SW 1271 (cell line): ENCODE measurements at regions not wholly inside any gene's neighbourhood (a gene's known extent, or its start where the extent isn't known, plus 50 kb on each side); places are given as distances from the start of the nearest gene placed in this dataset.
"Not testable (repeated sequence)": the region's sequence is repeated elsewhere in the genome, so short reads cannot be mapped to it uniquely, and the experiment has no call there.

Experiments
- DNase-seq, 2 experiments: peaks; one replicate each; lab custom pipeline; 2025; lab: John Stamatoyannopoulos, UW

DNA sequence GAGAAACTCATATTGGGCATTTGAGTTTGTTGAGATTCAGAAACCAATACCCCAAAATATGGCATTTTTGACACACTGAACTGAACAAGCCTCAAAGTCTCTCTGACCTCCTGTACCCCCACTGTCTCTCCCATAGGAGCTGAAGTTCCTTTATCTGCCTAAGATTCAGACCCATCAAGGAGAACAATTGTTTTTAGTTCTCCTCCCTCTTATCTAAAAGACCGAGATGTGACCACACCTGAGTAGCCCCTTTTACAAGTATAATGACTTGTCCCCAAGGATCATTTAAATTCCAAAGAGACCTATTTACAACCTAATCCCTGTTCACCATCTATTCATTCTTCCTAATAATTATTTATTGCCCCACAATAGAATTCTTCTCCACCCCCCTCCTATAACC lies 122.1 kb upstream of the PLAAT1 start:
- DNase-seq, result no peak

DNA sequence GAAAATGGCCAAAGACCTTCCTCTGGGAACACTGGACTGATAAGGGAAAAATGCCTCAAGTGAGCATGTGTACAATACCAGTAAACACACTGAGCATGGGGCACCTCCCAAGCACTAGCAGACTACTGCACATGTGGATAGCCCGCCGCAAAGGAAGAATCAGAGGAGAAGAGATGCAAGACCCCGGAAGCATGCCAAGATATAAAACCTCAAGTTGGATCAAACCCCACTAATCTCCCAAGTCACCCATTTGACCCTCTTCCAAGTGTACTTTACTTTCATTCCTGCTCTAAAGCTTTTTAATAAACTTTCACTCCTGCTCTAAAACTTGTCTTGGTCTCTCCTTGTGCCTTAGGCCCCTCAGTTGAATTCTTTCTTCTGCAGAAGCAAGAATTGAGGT lies 121.1 kb upstream of the PLAAT1 start:
- no peak for DNase-seq

DNA sequence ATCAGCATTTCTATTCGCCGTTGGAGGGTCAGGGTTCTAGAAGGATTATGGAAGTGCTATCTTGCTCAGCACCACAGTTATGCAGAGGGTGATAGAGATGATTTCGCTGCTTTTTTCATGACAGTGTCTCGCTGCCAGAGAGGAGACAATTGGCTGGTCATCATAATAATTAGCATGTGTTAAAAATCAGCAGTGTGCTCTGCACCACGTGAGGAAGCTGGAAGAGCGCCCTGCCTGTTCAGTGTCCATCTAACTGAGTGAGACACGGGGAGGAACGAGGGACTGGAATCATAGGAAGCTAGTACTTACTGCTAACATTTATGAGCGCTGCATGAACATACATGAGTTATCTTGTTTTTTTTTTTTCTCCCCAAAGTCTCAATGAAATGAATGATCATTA lies 116.2 kb upstream of the PLAAT1 start:
- no peak for DNase-seq

DNA sequence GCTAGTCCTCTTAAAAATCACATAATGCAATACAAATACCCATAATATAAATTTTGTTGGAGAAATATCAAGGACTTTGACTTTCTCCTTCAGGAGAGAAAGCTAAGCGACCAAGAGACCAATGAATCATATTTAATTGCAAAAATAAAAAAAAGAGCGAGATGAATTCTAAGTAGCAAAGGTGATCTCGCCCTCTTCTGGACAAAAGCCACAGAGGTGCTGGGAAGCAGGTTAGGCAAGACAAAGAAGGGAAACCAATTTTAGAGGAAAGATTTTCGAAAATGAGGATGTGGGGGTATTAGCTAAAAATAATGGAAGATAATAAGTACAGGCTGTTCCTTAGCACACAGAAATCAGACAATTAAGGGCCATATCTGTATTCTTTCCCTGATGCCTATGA lies 111.4 kb upstream of the PLAAT1 start:
- DNase-seq, result no peak

DNA sequence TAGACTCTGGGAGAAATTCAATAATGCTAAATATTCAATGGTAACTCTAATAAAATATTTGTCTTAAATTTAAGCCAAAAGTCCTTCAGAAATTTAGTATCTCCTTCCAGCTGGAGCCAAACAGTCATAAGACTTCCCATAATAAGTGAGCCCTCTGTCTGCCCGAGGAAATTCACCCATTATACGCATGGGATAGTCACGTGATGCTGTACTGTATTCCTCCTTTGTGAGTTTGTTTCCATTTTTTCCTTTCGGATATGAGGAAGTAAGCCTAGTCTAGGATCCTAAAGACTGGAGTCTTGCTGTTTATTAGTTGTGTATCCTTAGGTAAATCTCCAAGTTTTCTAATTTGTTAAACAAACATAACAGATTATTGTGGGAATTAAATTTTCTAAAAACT lies 110.4 kb upstream of the PLAAT1 start:
- DNase-seq, result no peak

DNA sequence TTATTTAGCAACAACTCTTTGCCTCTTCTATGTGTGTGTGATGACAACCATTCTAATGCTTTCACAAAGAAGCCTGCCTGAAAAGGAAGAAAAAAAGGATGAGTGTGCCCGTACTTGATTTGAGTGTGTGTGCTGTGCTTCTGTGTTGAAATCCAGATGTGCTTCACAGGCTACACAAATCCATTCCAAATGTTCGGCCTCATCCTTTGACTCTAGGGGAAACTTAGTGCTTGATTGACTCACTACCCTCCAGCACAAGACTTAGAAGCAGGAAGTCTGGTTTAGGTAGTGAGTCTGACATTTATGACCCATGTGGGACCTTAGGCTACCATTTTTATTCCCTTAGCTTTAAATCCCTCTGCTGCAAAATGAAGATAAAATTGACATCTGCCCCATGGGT lies 108.8 kb upstream of the PLAAT1 start:
- DNase-seq, result no peak

DNA sequence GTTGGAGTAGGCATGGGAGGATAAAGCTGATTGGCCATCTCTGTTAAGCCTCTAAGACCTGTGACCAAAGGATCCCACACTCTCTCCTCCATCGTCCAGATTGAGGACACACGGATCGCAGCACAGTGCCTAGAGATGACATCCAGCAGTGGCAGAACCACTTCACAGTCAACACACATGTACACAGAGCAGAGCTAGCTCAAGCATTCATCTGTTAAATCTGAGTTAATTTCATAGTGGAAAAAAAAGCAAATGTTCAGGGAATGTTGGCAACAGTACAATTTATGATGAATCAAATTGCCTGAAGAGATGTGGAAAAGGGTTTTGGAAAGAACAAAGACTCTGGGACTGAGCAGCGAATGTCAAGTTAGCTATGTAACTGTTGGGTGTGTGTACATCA lies 108.1 kb upstream of the PLAAT1 start:
- DNase-seq, result no peak

DNA sequence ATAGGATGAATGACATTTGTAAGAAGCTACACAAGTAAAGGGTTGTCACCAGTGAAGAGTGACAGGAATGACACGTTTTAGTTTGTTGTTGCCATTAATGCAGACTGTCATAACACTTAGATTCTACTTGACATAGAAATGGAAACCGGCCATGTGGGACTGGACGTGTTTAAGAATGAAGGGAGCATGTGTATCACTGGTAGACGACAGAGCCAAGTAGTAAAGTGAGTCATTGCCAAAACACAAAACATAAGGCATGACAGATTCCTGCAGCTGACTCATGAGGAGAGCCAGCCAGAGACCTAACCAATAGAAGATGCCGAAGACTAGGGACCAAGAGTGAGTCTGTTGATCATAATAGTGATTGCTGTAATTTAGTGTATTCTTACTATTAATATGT lies 106.2 kb upstream of the PLAAT1 start:
- DNase-seq, result no peak

DNA sequence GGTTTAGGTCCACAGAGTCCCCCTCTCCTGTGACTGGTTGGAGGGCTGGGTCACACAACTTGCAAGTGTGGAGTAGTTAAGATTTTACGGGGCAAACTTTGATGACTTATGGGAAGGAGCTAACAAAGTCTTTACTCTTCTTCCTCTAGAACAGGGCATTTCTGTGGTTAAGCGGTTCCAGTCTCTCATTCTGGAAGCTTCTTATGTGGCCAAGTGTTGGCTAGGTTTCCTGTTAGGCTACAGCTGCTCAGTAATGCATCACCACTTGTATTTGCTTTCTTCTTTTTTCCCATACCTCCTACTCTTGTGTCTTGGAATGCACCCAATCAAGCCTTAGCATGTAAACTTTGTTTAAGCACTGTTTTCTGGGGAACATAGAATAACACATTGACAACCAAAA lies 100.6 kb upstream of the PLAAT1 start:
- DNase-seq, result no peak

DNA sequence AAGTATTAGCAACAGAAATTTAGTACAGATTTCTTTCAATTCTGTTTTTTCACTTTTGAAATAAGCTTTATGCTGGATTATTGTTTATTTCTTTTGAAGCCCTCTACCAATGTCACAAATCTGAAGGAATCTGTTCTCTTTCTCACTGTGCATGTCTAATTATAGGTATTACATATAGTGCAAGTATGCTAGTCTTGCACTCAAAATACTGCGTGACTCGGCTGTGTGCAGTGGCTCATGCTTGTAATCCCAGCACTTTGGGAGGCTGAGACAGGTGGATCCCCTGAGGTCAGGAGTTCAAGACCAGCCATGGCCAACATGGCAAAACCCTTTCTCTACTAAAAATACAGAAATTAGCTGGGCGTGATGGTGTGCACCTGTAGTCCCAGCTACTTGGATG lies 95.8 kb upstream of the PLAAT1 start:
- DNase-seq, result no peak

DNA sequence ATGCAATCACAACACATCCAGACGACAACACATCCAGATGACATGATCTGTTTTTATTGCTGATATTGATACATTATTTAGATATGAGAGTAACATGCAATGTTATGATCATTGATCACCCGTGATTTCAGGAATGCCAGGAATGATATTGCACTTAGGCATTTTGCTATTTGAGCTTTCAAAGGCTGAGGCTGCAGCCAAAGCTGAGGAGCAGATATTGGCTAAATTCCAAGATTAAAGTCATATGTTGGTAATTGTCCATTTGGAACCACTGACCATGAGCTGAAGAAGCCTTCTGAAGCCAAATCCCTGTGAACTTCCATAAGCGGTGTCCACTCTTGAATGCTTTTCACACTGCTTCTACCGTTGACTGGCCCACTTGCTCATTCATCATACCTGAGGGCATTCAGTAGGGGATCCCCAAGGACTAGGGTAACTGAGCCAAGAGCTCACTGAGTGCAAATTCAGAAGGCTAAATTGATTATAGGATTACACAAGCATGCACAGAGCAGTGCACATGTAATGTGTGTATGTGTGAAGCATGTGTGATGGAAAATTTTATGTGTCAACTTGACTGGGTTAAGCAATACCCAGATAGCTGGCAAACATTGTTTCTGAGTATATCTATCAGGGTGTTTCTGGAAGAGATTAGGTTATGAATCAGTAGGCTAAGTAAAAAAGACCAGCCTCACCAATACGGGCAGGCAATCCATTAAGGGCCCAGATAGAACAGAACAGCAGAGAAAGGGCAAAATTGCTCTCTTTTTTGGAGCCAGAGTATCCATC lies 92.1 kb upstream of the PLAAT1 start:
- DNase-seq, result no peak

DNA sequence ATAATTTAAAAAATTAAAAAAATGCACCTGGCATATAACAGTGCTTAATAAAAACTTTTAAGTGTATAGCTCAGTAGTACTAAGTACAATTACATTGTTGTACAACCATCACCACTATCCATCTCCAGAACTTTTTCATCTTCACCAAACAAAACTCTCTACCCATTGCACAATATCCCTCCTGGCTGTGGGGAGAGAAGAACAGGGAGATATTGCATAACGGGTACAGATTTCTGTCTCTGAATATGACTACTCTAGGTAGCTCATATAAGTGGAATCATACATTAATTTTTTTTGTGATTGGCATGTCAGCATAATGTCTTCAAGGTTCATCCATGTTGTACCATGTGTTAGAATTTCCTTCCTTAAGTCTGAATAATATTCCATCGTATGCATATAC lies 91.0 kb upstream of the PLAAT1 start:
- no peak for DNase-seq

DNA sequence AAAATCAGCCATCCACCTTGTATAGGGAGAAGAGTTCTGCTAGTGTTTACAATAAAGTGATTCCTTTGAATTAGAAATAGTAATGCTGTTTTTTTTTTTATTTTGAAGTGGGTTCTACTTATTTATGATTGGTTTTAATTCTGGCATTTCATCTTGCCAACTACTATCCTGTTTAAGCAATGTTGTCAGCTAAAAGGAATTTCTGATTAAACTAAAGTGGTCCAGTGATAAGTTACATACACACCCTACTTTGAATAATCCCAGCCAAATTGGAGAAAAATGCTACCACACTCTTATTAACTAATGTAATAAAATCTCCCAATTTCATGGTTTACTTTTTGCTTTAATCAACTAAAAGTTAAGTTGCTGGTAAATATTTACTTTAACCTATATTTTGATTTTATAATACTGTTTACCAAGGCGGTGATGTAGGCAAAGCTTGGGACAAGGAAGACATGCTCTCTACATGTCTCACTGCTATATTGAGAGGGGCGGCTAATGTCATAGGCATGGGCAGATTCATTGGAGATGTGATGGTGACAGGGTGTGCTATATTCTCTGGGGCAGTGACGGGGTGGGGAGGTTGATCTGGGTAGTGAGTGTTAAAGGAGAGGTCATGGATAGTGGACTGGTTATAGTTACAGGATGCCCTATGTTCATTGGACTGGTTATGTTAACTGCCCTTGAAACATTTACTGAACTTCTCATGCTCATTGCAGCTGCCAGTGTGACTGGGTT lies 85.8 kb upstream of the PLAAT1 start:
- DNase-seq, result not testable (repeated sequence)

DNA sequence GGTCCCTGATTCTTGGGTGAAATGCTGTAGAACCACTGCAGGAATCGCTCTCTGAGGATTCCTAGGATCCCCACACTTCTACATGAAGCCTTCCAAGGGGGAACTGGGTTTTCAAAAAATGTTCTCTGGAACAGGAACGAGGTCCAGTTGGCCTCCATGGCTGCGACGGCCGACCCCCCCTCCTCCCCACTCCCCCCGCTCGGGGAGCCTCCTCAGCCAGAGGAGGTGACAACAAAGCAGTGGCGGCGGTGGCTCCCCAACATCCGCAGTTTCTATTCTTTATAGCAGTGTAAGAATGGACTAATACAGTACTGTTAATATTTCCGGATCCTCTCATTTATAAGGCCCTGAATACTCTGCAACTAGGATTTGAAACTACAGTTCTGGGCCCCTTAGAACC lies 84.0 kb upstream of the PLAAT1 start:
- no peak for DNase-seq

DNA sequence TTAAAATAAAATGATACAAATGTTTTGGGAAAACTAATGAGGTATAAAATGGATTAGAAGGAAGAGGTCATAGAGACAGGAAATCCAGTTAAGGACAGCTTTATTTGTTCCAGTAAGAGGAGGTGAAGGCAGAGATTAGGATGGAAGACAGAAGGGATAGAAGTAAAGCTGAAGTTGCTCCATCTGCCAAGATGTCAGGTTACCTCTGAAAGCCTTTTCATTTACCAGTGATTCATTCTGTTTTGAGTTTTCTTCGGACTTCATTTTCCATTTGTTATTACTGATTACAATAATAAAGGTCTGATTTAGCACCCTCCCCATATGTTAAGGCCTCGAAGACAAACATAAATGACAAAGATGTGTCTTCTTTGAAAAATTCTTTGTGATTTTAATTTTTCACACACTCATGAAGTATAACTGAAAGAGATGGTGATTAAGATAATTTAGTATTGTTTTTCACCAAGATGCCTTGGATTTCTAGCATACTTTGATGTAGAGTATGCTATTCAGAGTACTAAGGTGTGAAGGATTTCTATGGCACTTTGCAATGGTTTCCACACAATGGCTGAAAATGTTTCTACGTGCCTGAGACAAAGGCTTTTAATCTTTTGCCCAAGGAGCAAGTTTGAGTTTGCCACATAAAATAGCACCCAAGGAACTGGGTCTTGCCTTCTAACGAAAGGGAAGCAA lies 75.4 kb upstream of the PLAAT1 start:
- DNase-seq, result no peak

DNA sequence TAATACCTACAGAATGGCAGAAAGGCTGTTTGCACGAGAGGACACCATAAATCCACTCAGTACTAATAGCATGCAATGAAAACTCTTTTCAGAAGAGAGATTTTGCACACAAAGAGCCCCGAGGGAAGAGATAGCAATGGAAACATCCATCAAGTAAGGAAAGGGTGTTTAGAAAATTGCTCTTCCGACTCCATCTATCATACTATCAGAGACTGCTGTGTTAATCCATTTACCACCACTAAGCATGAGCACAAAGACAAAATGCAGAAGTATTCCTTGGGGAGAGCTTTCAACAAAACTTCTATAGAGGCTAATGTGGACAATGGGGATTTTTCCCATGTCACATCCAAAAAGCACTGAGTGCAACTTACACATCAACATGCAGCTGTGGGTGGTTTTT lies 72.1 kb upstream of the PLAAT1 start:
- no peak for DNase-seq

DNA sequence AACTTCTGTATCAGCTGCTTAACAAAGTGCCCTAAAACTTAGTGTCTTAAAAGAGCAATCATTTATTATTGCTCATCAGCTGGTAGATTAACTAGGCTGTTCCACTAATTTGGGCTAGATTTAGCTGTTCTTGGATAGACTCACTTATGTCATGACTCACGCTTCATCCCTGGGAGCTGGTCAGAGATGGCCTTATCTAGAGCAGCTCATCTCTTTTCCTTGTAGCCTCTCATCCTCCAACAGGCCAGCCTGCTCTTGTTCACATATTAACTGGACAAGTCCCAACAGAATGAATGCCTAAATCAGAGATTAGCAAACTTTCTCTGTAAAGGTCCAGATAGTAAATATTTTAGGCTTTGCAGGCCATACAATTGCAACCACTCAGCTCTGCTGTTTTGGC lies 66.9 kb upstream of the PLAAT1 start:
- no peak for DNase-seq

DNA sequence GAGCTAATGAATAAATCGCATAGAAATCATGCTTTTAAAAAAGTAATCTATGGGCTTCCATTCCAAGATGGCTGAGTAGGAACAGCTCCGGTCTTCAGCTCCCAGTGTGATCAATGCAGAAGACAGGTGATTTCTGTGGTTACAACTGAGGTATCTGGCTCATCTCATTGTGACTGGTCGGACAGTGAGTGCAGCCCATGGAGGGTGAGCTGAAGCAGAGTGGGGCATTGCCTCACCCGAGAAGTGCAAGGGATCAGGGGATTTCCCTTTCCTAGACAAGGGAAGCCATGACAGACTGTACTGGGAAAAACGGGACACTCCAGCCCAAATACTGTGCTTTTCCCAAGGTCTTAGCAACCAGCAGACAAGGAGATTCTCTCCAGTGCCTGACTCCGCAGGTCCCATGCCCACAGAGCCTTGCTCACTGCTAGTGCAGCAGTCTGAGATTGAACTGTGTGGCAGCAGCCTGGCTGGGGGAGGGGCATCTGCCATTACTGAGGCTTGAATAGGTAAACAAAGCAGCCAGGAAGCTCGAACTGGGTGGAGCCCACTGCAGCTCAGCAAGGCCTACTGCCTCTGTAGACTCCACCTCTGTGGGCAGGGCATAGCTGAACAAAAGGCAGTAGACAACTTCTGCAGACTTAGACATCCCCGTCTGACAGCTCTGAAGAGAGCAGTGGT lies 61.5 kb upstream of the PLAAT1 start:
- DNase-seq, result not testable (repeated sequence)

DNA sequence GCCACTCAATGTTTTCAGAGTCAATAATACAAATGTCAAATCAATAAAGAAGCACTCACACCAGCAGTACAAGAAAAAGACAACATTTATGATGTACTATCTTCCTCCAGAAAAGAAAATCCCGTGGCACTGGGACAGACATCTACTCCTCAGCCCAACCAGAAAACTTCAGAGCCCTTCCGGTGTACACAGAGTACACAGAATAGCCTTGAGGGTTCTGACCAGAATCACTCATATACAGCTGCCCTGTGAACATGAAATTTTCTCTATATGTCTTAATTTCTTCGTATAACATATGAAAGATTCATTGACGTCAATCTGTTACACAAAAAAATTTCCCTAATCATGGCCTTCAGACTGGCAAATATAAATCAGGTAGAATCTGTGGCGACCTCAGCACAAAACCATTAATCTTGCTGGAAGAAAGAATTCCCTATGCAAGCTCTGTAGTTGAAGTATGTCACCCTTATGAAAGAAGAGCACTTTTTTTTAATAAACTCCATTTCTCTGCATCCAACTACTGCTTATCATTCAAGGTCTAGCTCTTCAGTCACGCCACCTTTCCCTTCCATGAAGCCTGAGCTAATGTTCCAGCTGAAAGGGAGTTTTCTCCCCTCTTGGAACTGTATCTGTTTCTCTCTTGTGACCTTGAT lies 53.8 kb upstream of the PLAAT1 start:
- no peak for DNase-seq

DNA sequence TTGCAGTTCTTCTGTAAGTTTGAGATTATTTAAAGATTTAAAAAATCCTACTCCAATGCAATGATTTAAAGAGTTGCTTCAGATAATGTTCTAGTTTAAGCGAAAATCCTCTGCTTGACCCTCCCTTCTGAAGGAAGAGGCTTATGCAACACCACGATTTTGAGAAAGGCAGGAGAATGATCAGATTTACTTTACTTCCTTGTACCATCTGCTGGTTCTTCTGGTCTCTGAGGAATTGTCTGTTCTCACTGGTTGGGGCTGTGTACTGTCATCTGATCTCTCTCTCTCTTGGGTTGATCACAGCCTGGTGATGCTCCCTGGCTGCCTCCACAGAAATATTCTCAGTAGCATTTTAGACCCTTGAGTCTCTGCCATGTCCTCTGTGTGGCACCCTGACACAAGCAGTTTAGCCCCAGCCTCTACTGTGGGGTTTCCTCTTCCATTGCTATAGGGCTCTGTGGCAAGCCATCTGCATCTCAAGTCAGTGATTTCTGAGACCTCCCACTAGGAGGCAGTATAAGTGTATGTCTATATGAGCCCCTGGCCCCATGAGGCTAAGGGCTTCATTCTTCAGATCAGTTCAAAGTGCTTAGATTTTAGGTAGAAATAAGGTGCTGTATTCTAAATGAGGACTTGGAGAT lies 50.8 kb upstream of the PLAAT1 start:
- DNase-seq, result no peak
